Gastroesophageal sphincter (tissue), 3 donors: ENCODE measurements at regions not wholly inside any gene's neighbourhood (a gene's known extent, or its start where the extent isn't known, plus 50 kb on each side); places are given as distances from the start of the nearest gene placed in this dataset.

ENCODE experiments used
- EP300 ChIP-seq: sonication (generic); formaldehyde crosslinking; IDR thresholded peaks from one replicate; pipeline ENCODE4 v1.6.1; 2017; ENCODE audit warnings: antibody characterized with exemption, mild to moderate bottlenecking
- TF ChIP-seq, protein P1 (sequence below), 4 experiments: fragments of 200-600 bp in 2 of 4; fragments of 450-650 bp in 2 of 4; sonication (generic) in 1 of 4; IDR thresholded peaks; one replicate each; pipeline ENCODE4 v1.5.1; 2017 to 2019; ENCODE audit warnings: antibody characterized with exemption in 4 of 4, mild to moderate bottlenecking in 2 of 4, moderate library complexity in 2 of 4

DNA sequence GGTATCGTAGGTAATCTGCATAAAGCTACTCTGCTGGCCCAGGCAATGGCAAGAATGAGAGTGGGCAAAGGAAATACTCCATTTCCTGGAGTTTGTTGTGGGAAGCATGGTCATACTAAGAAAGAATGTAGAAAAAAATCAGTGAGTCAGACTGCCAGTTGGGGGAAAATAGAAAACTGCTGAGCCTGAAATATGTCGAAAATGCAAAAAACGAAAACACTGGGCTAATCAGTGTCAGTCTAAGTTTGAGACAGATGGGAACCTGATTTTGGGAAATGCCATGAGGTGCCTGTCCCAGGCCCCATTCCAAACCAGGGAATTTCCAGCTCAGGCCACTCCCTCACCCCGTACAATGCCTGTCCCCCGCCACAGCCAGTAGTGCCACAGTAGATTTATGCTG, 150.0 kb downstream of the ZNF33B start:
- TF ChIP-seq, protein P1, sequence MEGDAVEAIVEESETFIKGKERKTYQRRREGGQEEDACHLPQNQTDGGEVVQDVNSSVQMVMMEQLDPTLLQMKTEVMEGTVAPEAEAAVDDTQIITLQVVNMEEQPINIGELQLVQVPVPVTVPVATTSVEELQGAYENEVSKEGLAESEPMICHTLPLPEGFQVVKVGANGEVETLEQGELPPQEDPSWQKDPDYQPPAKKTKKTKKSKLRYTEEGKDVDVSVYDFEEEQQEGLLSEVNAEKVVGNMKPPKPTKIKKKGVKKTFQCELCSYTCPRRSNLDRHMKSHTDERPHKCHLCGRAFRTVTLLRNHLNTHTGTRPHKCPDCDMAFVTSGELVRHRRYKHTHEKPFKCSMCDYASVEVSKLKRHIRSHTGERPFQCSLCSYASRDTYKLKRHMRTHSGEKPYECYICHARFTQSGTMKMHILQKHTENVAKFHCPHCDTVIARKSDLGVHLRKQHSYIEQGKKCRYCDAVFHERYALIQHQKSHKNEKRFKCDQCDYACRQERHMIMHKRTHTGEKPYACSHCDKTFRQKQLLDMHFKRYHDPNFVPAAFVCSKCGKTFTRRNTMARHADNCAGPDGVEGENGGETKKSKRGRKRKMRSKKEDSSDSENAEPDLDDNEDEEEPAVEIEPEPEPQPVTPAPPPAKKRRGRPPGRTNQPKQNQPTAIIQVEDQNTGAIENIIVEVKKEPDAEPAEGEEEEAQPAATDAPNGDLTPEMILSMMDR (IDR thresholded peaks at IDR 0.05): no peak
- no peak for TF ChIP-seq EP300
